ENCODE measurements at regions not wholly inside any gene's neighbourhood (a gene's known extent, or its start where the extent isn't known, plus 50 kb on each side); places are given as distances from the start of the nearest gene placed in this dataset.

DNA sequence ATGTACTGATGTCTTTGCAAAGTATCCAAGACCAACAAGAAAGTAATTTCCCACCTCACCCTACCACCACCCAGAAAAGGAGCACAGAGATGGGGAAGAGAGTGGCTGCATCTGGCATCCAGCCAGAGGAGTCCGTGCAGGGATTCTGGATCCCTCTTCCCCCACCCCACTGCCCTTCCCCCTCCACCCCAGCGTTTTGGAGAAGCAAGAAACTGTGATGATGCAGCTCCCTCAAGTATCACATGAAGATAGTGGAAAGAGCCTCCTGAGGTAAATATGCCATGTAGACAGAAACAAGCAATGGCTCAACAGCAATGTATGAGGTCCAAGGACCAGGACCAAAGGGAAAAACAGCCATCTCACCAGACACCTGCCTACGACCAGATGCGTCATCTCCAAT is 153.8 kb downstream of the DEPDC1B start:
- DNase-seq, result no peak
- peak overlapping the region; percentile 65 to 75 for H3K27ac ChIP-seq
- no peak for TF ChIP-seq CTCF (IDR thresholded peaks at IDR 0.05)
- no peaks in the 10 kb centered on the region for H3K27me3 ChIP-seq
- intact Hi-C loops (cut with DNase I; ENCODE audit: low total_unique reads), result no loop called here
- peaks cover 0 to 83% (median 22%) of the 10 kb centered on the region in 4 donors for H3K4me1 ChIP-seq
- H3K9me3 ChIP-seq, result no peaks in the 10 kb centered on the region
- no peak overlapping the region for H3K4me3 ChIP-seq
- H3K36me3 ChIP-seq, result no peaks in the 10 kb centered on the region

GRCh38 chr5:60545551-60545950 is 154.4 kb downstream of the DEPDC1B start:
- H3K4me3 ChIP-seq, result no peak overlapping the region
- TF ChIP-seq CTCF (IDR thresholded peaks at IDR 0.05), result no peak
- H3K4me1 ChIP-seq, result peaks cover 0 to 83% (median 25%) of the 10 kb centered on the region in 4 donors
- intact Hi-C loops (cut with DNase I; ENCODE audit: low total_unique reads), result no loop called here
- peak overlapping the region; percentile 65 to 75 for H3K27ac ChIP-seq
- no peaks in the 10 kb centered on the region for H3K27me3 ChIP-seq
- DNase-seq, result no peak
- no peaks in the 10 kb centered on the region for H3K9me3 ChIP-seq
- H3K36me3 ChIP-seq, result no peaks in the 10 kb centered on the region

- no peak for TF ChIP-seq CTCF (IDR thresholded peaks at IDR 0.05)
- intact Hi-C loops (cut with DNase I; ENCODE audit: low total_unique reads), result no loop called here
- Histone ChIP-seq H3K9me3 (no peaks in the 10 kb centered on the region), H3K4me3 (no peak overlapping the region), H3K27ac (peak overlapping the region; percentile 65 to 75), H3K27me3 (no peaks in the 10 kb centered on the region), H3K36me3 (no peaks in the 10 kb centered on the region), H3K4me1 (peaks cover 0 to 84% (median 29%) of the 10 kb centered on the region in 4 donors)
- no peak for DNase-seq
These were observed 155.8 kb downstream of the DEPDC1B start for GRCh38 chr5:60544142-60544541.

GRCh38 chr5:60541980-60542379 is 158.0 kb downstream of the DEPDC1B start:
- Histone ChIP-seq H3K27me3 (no peaks in the 10 kb centered on the region), H3K4me3 (peak overlapping the region in 1 of 2 donors; percentile 1), H3K36me3 (no peaks in the 10 kb centered on the region), H3K27ac (peak overlapping the region; percentile 65 to 75), H3K9me3 (no peaks in the 10 kb centered on the region), H3K4me1 (peaks cover 0 to 70% (median 25%) of the 10 kb centered on the region in 4 donors)
- intact Hi-C loops (cut with DNase I; ENCODE audit: low total_unique reads), result no loop called here
- TF ChIP-seq CTCF (IDR thresholded peaks at IDR 0.05), result no peak
- DNase-seq, result peak in 1 of 2 donors; percentile 49

- Histone ChIP-seq H3K4me3 (peak overlapping the region in 1 of 2 donors; percentile 1), H3K9me3 (no peaks in the 10 kb centered on the region), H3K27ac (peak overlapping the region; percentile 65 to 75), H3K36me3 (no peaks in the 10 kb centered on the region), H3K4me1 (peaks cover 0 to 62% (median 21%) of the 10 kb centered on the region in 4 donors), H3K27me3 (no peaks in the 10 kb centered on the region)
- DNase-seq, result no peak
- no peak for TF ChIP-seq CTCF (IDR thresholded peaks at IDR 0.05)
- intact Hi-C loops (cut with DNase I; ENCODE audit: low total_unique reads), result no loop called here
These were observed 158.8 kb downstream of the DEPDC1B start for GRCh38 chr5:60540856-60541805.
